ENCODE measurements at regions not wholly inside any gene's neighbourhood (a gene's known extent, or its start where the extent isn't known, plus 50 kb on each side); places are given as distances from the start of the nearest gene placed in this dataset.

DNA sequence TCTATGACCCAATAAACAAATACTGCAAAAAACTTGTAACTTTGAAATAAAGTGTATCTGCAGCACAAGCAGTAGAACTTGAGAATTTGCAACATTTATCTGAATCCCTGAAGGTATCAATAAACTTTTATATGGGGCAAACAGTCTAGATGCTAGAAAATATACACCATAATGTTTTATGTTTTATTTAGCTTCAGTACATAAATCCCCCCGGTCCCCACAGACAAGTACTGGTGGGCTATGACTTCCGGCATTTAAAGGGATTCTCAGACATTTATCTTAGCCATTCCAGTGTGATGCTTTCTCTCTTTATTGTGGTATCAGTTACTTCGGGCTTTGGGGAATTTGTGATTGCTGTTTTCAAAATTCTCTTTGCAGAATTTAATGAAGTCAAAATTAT is 390.4 kb downstream of the SIPA1L2 start:
- Mint-ChIP-seq H3K4me3 (no peak overlapping the region), H3K4me1 (no peaks in the 10 kb centered on the region), H3K27ac (no peak overlapping the region), H3K36me3 (no peaks in the 10 kb centered on the region), H3K27me3 (peaks cover 8% of the 10 kb centered on the region), H3K9me3 (no peaks in the 10 kb centered on the region)

DNA sequence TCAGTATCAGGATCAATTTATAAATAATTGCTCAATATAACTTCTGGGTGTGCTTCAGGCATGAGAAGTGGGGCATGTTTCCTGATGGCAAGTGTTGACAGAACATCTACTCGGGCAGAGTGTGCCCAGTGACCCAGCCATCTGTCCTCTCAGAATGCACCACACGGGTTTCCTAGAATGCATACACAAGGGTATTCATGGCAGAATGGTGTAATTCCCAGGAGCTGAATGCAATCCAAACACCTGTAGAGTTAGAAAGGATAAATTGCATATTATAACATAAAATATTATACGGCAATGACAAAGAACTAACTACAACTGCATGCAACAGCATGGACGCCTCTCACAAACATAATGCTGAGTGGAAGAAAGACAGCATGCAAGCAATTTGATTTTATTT is 391.9 kb downstream of the SIPA1L2 start:
- no peaks in the 10 kb centered on the region for H3K36me3 Mint-ChIP-seq
- peaks cover 6% of the 10 kb centered on the region for H3K27me3 Mint-ChIP-seq
- H3K4me3 Mint-ChIP-seq: no peak overlapping the region
- no peaks in the 10 kb centered on the region for H3K4me1 Mint-ChIP-seq
- H3K27ac Mint-ChIP-seq: no peak overlapping the region
- H3K9me3 Mint-ChIP-seq: no peaks in the 10 kb centered on the region

DNA sequence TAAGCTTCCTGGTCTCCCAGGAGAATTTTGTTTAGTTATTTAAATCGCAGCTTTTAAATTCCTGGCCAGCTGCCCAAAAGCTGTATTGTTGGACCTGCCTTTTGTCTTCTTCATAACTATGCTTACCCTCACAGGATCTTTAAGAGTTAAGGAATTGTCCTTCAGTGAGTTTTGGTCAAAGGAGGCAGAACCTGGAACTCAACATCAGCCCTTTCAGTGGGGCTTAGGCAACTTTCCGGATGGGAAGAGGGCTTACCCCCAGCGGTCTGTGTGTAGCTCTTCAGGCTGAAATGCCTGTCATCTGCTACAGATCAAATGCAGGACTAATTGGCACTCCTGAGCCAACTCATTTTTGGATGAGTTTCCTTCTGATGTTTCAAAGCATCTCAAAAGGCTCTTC is 402.6 kb downstream of the SIPA1L2 start:
- Mint-ChIP-seq H3K36me3 (no peaks in the 10 kb centered on the region), H3K4me3 (no peak overlapping the region), H3K4me1 (peaks cover 9% of the 10 kb centered on the region), H3K9me3 (no peaks in the 10 kb centered on the region), H3K27me3 (peaks cover 3% of the 10 kb centered on the region), H3K27ac (no peak overlapping the region)

DNA sequence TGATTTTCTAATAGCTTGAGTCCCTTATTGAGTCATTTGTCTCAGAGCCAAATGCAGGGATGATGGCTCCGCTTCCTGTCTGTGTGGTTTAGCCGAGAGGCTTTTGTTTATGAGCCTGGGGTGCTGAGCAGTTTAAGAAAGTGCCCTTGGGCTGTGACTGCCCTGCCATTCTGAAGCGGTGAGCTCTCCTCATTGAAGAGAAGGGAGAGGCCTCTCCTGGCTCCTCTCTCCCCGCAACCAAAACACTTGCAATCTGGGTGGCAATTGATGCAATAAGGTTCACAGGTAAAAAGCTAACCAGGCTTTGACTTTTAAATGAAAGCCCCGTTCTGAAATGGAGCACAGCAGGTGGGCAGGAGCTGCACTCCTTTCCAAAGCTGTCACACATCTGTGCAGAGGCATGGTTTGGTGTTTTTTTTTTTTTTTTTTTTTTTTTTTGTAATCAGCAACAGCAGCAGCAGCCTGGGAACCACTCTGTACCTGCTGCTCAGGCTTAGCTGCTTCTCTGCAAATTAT is 403.7 kb downstream of the SIPA1L2 start:
- Mint-ChIP-seq H3K27me3 (peaks cover 3% of the 10 kb centered on the region), H3K4me1 (peaks cover 9% of the 10 kb centered on the region), H3K27ac (no peak overlapping the region), H3K9me3 (no peaks in the 10 kb centered on the region), H3K4me3 (no peak overlapping the region), H3K36me3 (no peaks in the 10 kb centered on the region)

DNA sequence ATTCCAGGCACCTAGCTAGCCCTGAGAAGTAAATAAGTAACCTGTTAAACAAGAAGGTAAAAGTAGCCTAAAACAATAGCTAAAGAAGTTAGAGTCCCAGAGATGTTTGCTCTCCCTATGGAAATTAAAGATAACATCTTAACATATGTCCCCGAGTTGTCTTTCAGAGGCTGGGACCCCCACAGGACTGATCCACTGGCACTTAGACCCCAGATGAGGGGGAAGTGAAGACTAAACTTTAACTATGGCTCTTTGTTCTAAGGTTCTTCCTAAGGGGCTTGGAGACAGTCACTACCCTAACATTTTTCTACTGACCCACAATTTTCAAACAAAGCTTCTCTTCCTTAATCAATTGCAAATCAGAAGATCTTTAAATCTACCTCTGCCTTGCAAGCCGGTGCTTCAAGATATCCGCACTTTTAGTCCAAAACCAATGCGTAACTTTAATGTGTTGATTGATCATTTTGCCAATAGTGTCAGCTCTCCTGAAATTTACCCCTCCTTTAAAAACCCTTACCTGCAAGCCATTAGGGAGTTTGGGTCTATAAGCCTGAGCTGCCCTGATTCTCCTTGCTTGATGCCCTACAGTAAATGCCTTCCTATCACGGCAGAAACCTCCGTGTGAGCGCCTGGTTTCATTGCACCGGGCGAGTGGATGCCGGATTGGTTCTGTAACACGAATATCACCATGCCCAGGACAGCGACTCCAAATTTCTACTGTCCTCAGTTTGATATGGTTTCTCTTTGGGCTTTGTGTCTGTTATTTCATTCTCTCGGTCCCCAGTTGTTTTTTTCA is 404.4 kb downstream of the SIPA1L2 start:
- H3K4me3 Mint-ChIP-seq: no peak overlapping the region
- H3K4me1 Mint-ChIP-seq: peaks cover 9% of the 10 kb centered on the region
- no peak overlapping the region for H3K27ac Mint-ChIP-seq
- no peaks in the 10 kb centered on the region for H3K9me3 Mint-ChIP-seq
- peaks cover 3% of the 10 kb centered on the region for H3K27me3 Mint-ChIP-seq
- no peaks in the 10 kb centered on the region for H3K36me3 Mint-ChIP-seq

DNA sequence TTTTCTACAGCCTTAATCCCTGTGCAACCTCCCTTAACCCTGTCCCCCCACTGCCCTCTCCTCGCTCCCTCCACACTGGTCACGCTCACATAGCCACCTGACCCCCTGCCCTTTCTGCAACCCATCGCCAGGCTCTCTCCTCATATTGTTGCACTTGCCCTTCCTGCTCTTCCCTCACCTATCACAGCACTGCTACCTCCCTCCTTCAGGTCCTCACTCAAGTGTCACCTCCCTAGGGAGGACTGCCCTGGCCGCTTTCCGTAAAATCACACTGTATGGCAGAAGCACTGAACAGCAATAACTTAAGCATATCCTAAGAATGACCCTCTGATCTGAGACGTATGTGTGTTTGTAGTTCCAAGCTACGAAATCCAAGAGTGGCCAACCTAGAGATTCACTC is 406.0 kb downstream of the SIPA1L2 start:
- Mint-ChIP-seq H3K36me3 (no peaks in the 10 kb centered on the region), H3K4me1 (peaks cover 9% of the 10 kb centered on the region), H3K9me3 (no peaks in the 10 kb centered on the region), H3K27ac (no peak overlapping the region), H3K27me3 (no peaks in the 10 kb centered on the region), H3K4me3 (no peak overlapping the region)

DNA sequence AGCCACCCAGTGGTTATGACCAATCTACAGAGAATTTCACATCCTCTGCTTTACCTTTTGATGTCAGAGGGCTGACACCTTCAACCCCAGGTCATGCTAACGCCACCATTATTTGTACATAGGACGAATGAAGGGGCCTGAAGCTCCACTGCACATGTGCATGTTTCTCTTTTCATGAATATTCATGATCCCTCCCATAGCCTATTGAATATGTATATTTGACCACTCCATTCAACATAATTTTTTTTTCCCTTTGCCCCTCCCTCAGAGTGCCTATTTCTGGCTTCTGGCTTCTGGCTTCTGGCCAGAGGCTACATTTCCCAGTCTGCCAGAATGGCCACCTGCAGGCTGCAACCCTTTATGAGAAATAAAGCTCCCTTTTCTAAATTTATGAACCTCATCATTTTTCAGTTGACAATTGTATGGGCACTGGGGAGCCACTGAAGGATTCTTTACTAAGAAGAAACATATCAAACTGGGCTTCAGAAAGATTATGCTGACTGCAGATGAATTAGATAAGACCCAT is 406.7 kb downstream of the SIPA1L2 start:
- H3K27me3 Mint-ChIP-seq: no peaks in the 10 kb centered on the region
- no peak overlapping the region for H3K27ac Mint-ChIP-seq

DNA sequence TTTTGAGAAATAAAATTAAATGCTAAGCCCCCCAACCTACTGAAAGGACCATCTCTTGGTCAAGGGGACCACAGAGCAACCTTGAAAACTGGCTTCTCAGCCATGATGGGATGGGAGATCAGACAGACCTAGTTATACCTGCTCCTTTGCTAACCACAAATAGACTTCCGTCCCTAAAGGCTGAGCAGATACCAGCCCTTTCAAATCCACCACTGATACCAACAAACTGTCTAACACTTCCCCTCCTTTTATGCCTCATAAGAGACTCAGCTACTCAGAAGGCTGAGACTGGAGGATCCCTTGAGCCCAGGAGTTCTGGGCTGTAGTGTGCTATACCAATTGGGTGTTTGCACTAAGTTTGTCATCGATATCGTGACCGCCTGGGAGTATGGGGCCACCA is 407.3 kb downstream of the SIPA1L2 start:
- Mint-ChIP-seq H3K27ac (no peak overlapping the region), H3K4me1 (peaks cover 9% of the 10 kb centered on the region), H3K4me3 (no peak overlapping the region), H3K9me3 (no peaks in the 10 kb centered on the region), H3K36me3 (no peaks in the 10 kb centered on the region), H3K27me3 (no peaks in the 10 kb centered on the region)

More for the DNA sequence above, 406.7 kb downstream of the SIPA1L2 start:
- Mint-ChIP-seq H3K4me3 (no peak overlapping the region), H3K9me3 (no peaks in the 10 kb centered on the region), H3K36me3 (no peaks in the 10 kb centered on the region), H3K4me1 (peaks cover 9% of the 10 kb centered on the region)

DNA sequence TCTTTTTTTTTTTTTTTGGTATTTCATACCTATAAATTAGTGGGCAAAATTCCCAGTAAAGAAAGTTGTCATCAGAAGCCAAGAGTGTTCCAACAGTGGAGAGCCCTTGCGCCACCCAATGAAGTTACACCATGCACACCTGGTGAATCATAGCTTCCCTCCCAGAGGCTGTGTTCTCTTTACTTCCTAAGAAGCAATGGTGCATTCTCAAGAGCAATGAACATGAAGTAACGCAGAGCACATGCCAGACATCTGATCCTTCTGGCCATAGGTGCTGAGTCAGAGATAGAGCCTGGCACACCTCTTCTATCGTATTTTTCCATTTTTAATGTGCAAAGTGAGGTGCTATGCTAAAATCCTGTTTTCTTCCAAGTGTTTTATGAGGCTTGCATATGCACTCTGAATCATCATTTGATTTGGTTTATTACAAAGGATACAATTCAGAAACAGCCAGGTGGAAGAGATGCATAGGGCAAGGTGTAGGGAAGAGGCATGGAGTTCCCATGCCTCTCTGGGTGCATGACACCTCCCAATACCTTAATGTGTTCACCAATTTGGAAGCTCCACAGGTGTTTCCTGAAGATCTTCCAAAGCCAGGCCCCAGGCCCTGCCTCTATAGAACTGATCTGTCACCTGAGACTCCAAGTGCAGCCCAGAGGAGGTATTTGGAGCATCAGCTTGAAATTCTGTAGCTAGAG is 408.0 kb downstream of the SIPA1L2 start:
- no peak overlapping the region for H3K4me3 Mint-ChIP-seq

DNA sequence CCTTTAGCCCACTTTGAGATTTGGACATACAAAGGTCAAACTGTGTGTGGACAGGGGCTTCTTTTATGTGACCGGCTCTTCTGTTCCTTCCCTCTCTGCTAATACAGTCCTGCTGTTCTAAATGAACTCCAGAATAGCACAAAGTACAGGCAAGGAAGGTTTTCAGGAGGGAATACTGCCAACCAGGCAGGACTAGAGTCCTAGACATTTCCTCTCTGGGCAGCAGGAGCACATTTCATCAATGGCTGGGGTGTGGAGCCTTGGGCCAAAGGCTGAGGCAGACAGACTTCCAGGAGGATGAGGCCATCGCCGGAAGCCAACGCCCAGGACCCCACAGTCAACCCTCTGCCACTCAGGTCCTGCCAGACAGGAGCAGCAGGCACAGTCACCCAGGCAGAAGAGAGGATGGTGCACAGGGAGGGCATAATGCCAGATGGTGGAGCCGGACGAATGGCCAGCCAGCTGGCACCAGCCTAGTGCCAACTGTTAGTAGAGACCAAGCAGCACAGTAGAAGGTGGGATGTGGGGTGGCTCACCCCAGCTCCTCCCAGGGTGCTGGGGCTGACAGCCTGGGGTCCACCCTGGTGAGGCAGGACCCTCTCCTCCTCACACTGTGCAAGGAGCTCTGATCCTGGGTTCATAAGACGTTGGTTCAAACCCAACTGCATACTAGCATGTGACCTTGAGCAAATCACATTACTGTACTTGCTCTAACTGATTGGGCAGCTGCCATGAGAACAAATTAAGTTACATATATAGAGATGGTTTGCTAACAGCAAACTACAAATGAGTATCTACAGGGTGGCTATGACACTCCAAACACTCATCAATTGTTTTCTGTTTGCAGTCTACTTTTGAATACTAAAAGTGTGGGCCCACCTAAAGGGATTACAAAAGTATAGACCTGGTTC is 410.7 kb downstream of the SIPA1L2 start:
- no peaks in the 10 kb centered on the region for H3K27me3 Mint-ChIP-seq
- no peaks in the 10 kb centered on the region for H3K36me3 Mint-ChIP-seq
- H3K9me3 Mint-ChIP-seq: no peaks in the 10 kb centered on the region
- no peak overlapping the region for H3K27ac Mint-ChIP-seq
- no peak overlapping the region for H3K4me3 Mint-ChIP-seq
- no peaks in the 10 kb centered on the region for H3K4me1 Mint-ChIP-seq

More for the DNA sequence above, 408.0 kb downstream of the SIPA1L2 start:
- Mint-ChIP-seq H3K27me3 (no peaks in the 10 kb centered on the region), H3K4me1 (peaks cover 9% of the 10 kb centered on the region), H3K27ac (no peak overlapping the region), H3K9me3 (no peaks in the 10 kb centered on the region), H3K36me3 (no peaks in the 10 kb centered on the region)

DNA sequence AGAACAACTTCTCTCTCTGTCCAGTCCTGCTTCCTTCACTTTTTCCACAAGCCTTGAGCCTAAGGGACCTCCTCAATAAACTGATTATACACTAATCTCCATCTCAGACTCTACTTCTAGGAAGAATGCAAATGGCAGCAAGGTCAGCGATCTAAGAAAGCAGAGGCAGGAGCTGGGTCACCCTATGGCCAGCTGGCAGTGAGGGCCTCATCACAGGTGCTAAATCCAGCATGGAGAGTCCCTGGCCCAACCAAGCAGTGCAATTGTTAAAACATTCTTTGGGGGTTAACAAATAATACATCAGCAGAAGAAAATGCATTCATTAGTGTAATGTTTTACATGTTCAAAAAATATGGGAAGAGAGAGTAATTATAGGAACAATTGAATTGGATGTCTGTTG is 416.0 kb downstream of the SIPA1L2 start:
- H3K36me3 Mint-ChIP-seq: no peaks in the 10 kb centered on the region
- no peaks in the 10 kb centered on the region for H3K9me3 Mint-ChIP-seq
- H3K27me3 Mint-ChIP-seq: peaks cover 2% of the 10 kb centered on the region
- H3K4me3 Mint-ChIP-seq: no peak overlapping the region
- H3K4me1 Mint-ChIP-seq: no peaks in the 10 kb centered on the region
- no peak overlapping the region for H3K27ac Mint-ChIP-seq

DNA sequence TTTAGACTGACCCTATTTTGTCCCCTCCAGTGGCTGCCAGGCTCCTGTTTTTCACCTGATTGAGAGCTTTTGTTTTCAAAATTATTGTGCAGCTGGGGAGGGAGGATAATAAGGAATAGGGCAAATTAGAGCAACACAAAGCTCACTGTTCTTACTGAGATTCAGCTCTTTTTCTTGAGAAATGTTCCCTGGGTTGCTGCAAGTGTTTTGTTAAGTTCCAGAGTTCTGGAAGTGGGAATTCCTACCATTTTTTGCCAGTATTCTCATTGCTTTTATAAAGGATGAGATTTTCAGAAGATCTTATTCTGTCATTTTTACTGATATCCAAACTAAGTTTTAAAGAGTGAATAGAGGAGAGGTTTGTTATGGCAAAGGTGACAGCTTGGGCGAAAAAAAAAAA is 417.7 kb downstream of the SIPA1L2 start:
- Mint-ChIP-seq H3K36me3 (no peaks in the 10 kb centered on the region), H3K27me3 (peaks cover 2% of the 10 kb centered on the region), H3K9me3 (no peaks in the 10 kb centered on the region), H3K4me1 (no peaks in the 10 kb centered on the region), H3K4me3 (no peak overlapping the region), H3K27ac (no peak overlapping the region)

DNA sequence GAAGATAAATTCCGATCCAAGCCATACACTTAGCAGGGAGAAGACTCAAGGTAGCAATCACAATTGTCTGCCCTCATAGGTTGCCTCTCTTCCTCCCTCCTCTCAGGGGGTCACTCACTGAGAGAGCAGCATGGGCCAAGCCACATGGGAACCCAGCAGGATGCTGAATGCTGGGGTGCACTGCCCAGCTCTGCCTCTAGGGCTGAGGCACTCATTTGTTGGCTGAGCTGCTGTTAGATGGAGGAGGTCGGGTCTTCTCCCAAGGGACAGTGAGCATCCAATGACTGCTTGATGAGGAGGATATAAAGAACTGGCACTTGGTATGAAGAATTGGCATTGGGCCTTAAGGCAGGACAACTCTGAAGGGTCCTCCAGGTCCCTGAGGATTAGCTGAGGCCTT is 418.8 kb downstream of the SIPA1L2 start:
- no peaks in the 10 kb centered on the region for H3K36me3 Mint-ChIP-seq

DNA sequence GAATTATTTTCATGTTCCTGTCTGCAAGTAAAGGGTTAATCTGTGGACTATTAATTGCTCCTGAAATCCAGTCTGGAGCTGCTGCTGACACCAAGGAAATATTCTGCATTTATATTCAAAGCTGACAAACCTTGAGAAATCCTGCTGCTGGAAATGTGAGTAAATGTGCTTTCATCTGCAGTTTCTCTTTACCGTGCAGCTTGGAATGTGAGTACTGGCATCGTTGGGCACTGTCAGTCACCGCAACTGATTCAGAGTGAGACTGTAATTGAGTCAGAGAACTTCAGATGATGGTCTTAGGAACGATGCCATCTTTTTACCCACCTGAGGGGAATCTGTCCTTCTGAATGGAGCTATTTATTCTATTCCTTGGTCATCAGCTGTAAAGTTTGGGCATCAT is 420.6 kb downstream of the SIPA1L2 start:
- no peaks in the 10 kb centered on the region for H3K9me3 Mint-ChIP-seq
- H3K4me3 Mint-ChIP-seq: no peak overlapping the region
- H3K36me3 Mint-ChIP-seq: no peaks in the 10 kb centered on the region
- H3K27ac Mint-ChIP-seq: no peak overlapping the region
- H3K4me1 Mint-ChIP-seq: no peaks in the 10 kb centered on the region
- peaks cover 2% of the 10 kb centered on the region for H3K27me3 Mint-ChIP-seq

More for the DNA sequence above, 418.8 kb downstream of the SIPA1L2 start:
- H3K9me3 Mint-ChIP-seq: no peaks in the 10 kb centered on the region
- H3K27me3 Mint-ChIP-seq: peaks cover 2% of the 10 kb centered on the region
- no peak overlapping the region for H3K4me3 Mint-ChIP-seq
- no peak overlapping the region for H3K27ac Mint-ChIP-seq
- no peaks in the 10 kb centered on the region for H3K4me1 Mint-ChIP-seq

DNA sequence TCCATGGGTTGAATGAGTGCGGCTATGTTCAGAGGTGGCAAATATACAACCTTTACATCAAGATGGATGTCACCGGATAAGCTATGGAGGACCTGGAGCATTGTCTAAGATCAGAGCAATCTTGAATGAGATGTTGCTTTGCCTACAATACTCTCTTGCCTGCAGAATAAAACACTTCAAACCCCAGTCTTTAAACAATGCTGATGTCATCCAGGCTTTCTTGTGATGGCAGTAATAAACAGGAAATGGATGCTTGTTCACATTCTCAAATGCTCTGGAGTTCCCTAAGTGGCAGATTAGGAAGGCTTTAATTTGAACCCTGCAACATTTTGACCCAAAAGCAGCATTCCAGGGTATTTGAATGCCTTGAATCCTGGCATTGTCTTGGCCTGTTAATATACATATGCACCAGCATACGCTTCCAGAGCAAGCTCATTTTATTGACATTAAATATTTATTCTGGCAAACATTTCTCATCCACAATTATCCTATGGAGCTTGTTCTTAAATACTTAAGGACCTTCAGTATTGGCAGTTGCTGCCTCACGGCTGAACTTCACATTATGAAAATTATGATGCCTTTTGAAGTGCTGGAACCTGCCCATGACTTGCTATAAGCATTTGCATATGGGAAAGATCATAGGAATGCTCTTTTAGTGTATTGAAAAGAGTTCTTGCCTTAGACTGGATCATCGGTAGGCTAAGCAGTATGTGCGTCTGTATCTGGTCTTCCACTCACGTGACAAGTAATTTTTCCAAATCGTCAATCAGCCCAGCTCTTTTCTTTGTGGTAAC is 422.7 kb downstream of the SIPA1L2 start:
- Mint-ChIP-seq H3K9me3 (peaks cover 2% of the 10 kb centered on the region), H3K4me3 (no peak overlapping the region), H3K27me3 (peaks cover 4% of the 10 kb centered on the region), H3K36me3 (no peaks in the 10 kb centered on the region), H3K27ac (no peak overlapping the region), H3K4me1 (no peaks in the 10 kb centered on the region)

All from activated naive CD4-positive, alpha-beta T cell treated with anti-CD3 and anti-CD28 coated beads, Interleukin-2, amount 50 U/mL, for 24 hours (primary cell).